T-helper 1 cell treated with Interleukin-12 subunit alpha and Interleukin-12 subunit beta and Interleukin-4 antibody, amounts not matched to agents 30 ng/mL and 1 ng/mL, for 36 hours (primary cell): ENCODE measurements at regions not wholly inside any gene's neighbourhood (a gene's known extent, or its start where the extent isn't known, plus 50 kb on each side); places are given as distances from the start of the nearest gene placed in this dataset.

ENCODE experiments used
- intact Hi-C: fragments of 100-400 bp; cut with micrococcal nuclease; formaldehyde crosslinking; loops from one replicate; pipeline ENCODE4 v1.15.1; 2024

DNA sequence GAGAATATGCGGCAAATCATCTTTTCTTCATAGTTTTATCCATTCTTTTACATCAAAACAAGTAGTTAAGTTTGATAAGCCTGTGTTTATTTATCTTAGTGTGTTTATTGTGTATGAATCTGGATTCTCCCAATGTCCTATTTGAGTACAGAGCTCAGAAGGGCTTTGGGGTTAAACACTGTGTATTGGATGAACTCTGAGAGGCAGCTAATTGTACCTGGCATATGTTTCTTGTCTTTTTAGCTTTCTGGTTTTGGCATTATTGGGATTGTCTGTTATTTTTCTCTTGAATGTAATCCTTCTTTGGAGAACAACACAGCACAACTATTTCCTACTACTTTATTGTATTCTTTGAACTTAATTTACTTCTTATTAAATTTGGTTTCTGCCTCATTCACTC, 906.9 kb downstream of the ADGRL2 start:
- intact Hi-C loops, result no loop called here

DNA sequence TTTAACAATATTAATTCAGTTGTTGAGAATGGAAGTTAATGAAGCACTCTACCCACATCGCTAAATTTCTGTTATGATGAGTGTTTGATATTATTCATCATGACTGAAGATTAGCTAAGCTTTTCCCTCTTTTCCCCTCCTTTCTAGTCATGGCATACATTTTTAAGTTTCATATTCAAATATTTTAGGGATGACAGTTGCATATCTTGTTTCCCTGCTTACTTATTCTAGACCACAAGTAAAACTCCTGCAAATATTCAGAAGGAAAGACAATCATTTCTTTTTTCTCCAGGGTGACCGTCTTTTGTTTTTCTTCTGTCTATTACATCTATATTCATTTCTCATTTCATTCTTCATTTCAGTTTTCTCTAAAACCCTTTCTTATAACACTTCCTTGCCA, 906.0 kb downstream of the ADGRL2 start:
- intact Hi-C loops, result no loop called here

DNA sequence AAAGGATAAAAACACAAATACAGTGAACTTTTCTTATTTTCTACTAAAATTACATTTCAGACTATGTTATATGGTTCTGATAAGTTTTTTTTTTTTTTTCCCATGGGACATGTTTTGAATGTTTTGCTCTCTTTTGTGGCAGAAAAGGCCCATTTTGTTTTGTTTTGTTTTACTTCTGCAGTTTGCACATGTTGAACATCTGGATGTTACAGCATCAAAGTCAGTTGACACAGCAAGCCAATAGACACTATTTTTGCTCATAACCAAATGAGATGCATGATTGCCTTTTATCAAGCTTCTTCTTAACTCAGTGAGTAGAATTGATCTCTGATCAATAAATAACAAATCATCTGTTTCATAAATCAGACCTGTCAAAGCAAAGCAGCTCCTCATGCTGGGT, 904.2 kb downstream of the ADGRL2 start:
- intact Hi-C loops, result no loop called here

DNA sequence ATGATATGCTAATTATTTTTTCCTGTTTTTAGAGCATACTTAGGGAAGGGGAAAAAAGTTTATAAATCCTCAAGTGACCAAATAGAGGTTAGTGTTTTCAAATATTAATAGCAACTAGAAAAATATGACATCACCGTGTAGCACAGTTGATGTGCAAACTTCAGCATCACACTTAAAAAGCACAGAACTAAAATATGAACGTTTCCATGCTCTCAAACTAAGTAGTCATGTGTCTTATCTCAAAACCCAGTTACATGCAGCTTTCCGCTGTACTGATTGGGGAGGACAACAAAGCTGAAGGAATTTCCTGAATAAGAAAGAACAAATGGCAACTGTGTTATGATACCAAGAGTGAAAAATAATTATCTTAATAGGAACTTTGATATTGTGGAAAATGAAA, 903.7 kb downstream of the ADGRL2 start:
- intact Hi-C loops, result no loop called here

DNA sequence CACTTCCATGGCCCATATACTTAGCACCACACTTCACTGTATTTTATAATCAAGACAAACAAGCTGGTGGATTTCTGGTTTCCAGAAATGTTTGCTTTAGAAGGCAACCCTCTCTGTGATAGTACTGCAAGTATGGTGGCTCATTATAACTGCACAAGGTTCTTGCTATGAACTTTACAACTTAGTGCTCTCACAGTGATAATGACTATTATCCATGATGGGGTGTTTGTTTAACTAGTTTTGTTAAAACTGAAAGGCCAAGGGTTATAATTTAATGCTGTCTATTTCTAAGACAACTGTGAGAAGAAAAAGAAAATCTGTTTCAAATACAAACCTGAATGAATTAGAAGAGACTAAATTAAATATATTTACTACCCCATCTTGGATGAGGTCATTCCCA, 903.2 kb downstream of the ADGRL2 start:
- intact Hi-C loops, result no loop called here

DNA sequence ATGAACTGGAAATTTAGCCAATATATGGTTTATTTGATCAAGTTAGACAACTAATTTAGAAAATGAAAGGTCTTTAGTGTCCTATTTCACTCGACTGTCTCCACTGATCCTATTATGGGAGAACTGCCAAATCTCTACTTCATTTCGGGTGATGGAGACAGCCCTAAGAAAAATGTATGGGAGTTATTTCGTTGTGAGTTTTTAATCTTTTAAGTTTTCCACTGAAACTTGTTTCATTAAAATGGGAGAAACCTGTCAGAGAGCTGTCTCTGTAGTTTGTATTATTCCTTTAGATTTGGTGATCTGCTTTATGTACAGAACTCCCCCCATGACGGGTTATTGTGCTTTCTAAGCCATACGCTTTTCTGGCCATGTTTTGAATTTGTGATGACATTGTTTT, 899.7 kb downstream of the ADGRL2 start:
- intact Hi-C loops, result no loop called here

DNA sequence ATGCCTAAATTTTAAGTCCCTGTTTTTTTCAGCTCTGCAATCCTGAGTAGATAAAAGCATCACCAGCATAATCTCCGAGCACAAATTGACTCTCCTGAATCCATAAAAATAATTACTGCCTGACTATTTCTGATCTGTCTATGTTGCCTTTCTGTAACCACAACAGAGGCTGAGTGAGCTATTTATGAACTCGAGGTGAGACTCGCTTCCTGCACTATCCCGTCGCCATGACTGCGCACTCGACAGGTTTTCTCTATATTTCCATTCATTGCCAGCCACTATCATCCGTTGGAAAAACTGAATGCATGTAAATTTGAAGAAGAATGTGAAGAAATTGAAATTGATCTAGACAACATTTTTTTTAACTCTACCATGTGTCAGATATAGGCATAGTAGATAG, 897.2 kb downstream of the ADGRL2 start:
- intact Hi-C loops, result no loop called here

DNA sequence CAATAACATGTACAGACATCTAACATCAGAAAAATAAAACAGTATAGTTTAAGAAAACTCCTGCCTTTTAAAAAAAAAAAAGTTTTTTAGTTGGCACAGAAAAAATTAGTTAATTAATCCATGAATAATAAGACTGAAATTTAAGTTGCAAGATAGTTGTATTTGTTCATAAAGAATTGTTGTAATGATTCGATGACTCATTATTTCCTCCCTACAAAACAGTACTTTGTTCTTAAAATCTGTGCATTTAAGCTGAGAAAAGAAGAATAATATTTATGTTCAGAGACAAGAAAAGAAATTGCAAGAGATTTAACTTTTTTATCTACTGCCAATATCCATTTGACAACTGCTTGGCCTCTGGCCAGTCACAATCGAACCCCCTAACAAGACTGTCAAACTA, 894.7 kb downstream of the ADGRL2 start:
- intact Hi-C loops, result no loop called here

DNA sequence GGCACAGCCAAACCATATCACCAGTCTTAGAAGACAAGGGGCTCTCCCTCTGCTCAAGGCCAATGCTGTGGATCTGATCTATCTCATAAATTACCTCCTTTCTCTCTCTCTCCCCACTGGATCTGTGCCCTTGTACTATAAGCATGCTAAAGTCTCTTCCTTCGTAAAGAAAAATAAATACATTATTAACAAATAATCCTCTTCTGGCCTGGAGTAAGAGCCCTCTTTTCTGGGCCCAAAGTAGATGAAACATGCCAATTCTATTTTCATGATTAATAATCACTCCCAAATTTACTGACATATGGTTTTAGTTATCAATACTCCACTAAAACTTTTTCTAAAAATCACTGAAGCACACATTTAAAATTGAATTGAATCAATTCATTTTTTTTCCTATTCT, 889.7 kb downstream of the ADGRL2 start:
- intact Hi-C loops, result no loop called here

DNA sequence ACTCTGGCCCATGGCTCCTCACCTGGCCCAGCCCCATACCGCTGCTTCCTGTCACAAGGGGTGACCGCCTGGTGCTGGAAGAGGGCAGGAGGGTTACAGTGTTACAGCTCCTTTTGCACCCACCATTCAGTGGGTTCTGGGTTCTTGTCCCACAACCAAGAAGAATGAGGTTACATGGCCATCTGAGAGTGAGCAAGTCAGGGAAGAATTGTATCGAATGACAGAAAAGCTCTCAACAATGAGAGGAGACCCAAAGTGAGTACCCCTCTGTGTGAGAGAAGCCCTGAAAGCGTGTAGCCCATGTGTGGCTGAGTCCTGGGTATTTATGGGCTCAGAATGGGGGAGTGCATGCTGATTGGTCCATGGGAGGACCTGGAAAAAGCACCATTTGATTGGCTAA, 888.5 kb downstream of the ADGRL2 start:
- intact Hi-C loops, result no loop called here

DNA sequence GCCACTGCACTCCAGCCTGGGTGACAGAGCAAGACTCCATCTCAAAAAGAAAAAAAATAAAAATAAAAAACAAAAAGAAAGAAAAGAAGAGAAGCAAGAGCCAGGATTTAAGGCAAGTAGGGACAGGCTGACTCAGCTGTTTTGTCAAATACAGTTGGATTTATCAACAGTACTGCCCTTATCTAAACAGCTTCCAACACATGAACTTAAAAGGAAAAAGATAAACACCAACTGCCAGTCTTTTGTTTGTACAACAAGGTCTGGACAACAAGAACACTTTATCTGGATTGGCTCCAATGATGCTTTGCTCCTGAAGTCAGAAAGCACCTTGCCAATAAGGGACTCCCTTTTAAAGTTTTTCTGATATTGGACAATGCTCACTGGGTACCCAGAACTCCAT, 886.0 kb downstream of the ADGRL2 start:
- intact Hi-C loops, result no loop called here

DNA sequence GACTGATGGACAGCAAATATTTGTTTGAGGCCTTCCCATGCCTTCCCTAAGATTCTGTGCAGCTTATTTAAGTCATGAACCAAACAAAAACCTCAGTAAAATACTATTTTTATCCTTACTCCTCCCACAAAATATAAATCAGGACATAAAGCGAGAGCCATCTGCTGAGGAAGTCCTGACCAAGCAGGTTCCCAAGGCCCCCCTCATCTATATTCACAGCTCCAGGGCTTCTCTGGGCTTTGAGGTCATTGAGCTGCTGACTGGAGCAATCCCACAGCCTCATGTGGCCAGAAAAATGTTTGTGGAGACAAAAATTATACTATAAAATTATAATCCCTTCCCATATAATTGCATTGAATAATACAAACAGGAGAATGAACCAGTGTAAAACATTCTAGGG, 846.2 kb downstream of the ADGRL2 start:
- intact Hi-C loops, result no loop called here

DNA sequence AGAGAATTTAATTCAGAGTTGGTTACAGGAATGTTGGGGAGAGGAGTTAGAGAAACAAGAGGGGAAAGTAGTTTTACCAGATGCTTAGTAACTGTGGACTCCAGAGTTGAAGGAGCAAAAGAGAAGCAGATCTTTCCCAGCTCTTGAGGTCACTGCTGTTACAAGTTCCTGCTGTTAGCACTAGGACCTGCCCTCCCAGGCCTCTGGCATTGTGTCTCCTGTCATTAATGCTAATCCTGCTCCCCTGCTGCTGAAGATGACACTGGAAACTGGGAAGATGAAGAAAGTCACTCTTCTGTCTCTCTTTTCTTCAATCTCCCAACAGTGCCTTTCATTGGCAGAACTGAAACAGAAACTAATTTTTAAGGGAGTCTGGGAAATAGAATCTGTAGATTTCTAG, 845.6 kb downstream of the ADGRL2 start:
- intact Hi-C loops, result no loop called here

DNA sequence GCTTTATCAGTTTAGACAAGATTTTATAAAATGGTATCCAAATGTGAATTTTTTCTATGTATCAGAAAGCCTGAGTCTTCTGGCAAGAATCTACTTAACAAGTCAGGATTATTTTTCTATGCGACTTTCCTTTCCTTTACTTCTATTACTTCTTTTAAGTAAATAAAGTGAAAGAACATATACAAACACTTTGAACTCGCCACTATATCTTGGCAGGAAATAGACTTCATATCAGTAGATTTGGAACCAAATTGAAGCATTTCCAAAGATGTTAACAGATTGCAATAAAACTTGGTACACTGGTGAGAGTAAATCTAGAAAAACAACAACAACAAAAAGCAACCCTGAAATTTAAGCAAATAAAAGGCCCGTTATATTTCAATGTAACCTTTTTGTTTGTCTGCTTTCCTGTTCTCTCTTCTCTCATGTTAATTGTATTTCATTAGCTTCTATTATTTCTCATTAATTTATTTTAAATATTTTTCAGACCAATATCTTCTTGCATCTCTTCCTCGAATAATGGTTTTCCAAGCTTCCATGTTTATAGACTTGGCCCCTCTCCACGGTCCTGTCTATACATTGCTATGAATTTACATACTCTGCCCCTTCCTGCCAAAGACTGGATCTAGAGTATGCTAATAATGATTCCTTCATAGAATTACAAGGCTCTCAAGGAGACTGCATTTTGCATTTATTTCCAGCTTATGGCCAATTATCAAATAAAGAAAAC, 843.6 kb downstream of the ADGRL2 start:
- intact Hi-C loops, result no loop called here

DNA sequence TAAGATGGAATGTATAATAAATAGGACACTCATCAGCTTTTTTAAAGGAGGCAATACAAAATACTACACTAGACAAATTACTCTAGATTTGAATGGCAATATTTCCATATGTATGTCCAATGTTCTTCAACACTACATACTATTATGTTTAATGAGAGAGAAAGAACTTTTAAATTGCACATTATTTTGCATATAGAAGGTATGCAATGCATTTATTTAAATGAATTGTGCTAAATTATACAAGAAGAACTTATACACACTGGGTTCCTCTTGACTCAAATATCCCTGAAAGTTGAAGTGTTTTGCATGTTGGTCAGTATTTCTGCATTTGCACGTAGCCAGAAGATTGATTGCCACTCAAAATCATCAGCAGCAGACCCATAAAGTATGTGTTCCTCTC, 839.6 kb downstream of the ADGRL2 start:
- intact Hi-C loops, result no loop called here

DNA sequence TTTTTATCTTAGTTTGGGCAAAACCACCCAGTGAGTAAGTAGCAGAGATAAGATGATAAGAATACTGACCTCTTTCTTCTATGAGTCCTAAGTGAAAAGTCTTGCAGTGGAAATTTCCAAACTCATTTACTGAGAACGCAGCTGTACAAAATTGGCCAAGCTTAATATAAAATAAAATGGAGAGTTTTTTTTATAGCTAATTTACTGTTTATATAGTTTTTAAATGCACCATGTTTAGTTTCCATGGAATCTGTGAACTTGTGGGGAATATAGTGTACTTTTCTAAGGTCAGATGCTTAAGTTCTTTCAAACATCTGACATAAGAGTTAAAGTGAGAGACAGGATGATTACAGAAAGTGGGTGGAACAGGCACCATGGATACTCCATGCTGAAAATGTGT, 833.5 kb downstream of the ADGRL2 start:
- intact Hi-C loops, result no loop called here

DNA sequence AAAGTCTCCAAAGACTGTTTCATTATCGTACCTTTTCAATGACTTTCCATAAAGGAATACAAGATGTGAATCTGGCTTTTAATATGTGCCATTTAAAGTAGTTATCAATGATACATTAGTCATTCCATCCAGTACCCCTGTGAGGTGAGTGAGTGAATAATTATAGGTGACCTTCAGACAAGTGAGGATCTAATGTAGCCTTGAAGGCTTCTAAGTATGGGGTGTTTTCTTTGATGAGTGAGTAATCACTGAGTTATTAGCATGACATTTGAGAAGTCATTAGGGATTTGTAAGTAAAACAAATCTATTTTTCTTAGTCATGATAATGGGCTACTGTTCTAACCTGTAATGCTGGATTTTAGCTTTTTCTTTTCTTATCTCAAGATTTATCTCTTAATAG, 831.4 kb downstream of the ADGRL2 start:
- intact Hi-C loops, result no loop called here

DNA sequence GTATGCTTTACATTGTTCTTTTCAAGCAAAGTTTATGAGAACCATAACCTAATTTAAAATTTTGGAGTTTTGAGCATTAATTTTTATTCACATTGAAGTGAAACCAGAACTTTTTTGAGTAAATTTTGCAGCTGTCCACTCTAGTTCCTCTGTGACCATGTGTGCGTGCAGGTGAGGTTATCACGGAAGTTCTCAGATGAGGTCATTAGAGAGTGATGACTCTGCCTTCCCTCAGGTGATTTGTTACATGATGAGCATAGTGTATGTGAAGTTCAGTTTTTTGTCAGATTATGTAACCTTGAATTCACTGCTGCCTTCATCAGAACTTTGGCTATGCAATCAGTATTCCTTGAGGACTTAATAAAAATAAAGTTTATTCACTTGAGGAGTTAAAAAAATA, 828.2 kb downstream of the ADGRL2 start:
- intact Hi-C loops, result no loop called here

DNA sequence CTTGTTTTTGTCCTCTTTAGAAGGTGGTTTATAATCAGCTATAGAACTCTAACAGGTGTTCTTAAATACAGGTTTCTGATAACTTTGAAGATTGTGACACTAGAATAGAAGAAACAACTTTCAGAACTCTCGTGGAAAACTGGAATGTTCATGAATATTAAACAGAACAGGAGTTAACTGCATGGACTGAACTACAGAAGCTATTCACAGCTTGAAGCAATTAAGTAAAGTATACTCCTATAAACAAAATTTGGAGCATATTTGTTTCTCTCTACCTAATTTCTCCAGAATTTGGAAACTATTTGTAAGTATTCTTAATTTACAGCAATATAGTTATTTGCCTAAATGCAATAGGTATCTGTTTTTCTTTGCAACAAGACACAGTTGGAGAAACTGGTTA, 824.8 kb downstream of the ADGRL2 start:
- intact Hi-C loops, result no loop called here

DNA sequence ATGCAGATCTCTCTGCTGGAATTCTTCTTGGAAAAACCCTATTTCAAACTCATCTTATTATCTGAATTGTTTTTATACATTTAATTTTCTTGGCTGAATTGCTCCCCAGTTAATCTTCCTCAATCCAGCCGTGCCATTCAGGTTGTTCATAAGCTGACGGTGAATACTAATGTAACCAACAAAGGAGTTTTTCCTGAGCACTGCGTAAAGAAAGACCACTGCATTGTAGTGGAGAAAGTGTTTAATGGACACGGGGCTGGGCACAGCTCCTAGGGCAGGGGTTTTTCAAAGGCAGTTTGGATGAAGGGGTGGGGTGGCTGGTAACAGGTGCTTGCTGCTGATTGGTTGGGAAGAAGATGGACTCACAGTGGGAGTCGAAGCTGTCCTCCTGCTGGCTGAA, 820.3 kb downstream of the ADGRL2 start:
- intact Hi-C loops, result no loop called here

DNA sequence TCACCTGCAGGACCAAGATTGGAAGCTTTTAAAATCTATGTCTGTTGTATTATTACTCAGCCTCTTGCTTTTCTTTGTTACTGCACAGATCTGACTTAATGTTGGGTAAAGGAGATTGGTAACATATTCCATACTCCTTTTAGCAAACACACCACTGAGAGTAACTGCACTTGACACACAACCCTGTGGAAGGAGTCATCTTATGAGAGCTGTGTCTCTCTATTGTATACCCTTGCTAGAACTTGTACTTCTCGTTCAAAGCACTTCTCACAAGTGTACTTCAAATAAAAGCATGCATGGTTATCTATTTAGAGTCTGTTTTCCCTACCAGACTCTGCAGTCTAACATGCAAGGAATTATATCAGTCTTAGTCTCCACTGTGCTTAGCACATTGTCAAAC, 813.4 kb downstream of the ADGRL2 start:
- intact Hi-C loops, result no loop called here

DNA sequence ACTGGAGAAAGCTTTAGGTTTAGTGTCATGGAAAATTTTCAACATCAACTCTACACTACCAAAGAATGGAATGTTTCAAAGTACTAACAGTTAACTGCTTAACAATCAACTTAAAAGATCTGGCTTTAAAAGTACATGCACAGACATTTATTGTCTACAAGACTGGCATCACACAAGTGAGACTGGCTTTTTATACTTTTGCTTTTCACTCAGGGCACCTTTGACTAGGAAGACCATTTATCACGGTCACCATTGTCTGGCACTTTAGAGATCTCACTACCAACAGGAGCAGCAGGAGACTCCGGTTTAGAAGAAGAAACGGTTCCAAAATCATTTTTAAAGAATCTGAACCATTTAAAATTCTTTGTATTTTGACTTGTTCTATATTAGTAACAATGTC, 812.3 kb downstream of the ADGRL2 start:
- intact Hi-C loops, result no loop called here

DNA sequence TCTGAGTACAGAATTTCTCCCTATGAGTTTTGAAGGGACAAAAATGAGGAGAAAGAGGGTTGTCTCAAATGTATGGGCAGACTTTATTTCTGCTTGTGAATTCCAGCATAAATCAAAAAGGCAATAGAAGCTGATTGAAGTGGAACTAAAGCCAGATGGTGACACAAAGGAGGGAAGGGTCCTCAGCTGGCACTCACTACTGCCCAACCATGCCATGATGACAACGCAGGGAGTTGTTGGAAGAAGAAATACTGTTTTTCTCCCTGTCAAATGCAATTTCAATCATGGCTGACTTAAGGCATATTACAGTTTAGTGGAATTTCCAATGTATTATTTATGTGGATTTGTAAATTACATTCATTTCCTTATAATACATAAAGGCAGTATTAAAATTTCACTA, 805.8 kb downstream of the ADGRL2 start:
- intact Hi-C loops, result no loop called here

DNA sequence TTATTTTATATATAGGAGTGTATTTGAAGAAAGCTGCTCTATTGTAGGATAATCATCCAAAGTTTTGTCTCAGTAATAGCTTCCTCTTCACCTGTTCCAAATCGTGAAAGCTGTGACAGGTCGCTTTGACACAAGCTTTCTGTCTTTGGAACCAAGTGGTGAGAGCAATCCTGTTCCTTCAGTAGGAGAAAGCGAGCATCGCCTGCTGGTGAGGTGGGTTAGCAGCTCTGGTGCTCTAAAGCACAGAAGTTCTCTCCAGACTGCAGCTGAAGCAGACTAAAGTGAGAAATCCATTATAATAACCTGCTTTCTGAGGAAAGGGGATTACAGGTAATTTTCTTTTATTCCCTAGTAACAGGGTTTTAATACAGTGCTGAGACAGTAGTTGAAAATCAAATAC, 803.8 kb downstream of the ADGRL2 start:
- intact Hi-C loops, result no loop called here
